ENCODE measurements at regions not wholly inside any gene's neighbourhood (a gene's known extent, or its start where the extent isn't known, plus 50 kb on each side); places are given as distances from the start of the nearest gene placed in this dataset.
A peak's percentile ranks its signal among the peaks of the same experiment; 100 is the strongest.

GRCh38 chr6:22907085-22907484 lies 337.7 kb downstream of the HDGFL1 start:
- DNase-seq (ENCODE audit: insufficient read length, low spot score) (no peak), FAIRE-seq (no peak)
- no peak for TF ChIP-seq POLR2A (IDR thresholded peaks at IDR 0.05; ENCODE audit: low read depth, low read length)

- no peak for DNase-seq (ENCODE audit: insufficient read length, low spot score)
- TF ChIP-seq POLR2A (IDR thresholded peaks at IDR 0.05; ENCODE audit: low read depth, low read length), result no peak
- FAIRE-seq, result no peak
Measured at GRCh38 chr6:22910370-22910769, 341.0 kb downstream of the HDGFL1 start.

GRCh38 chr6:22913612-22914011 lies 344.2 kb downstream of the HDGFL1 start:
- no peak for TF ChIP-seq POLR2A (IDR thresholded peaks at IDR 0.05; ENCODE audit: low read depth, low read length)
- FAIRE-seq, result no peak
- DNase-seq (ENCODE audit: insufficient read length, low spot score), result no peak

GRCh38 chr6:22917344-22917743 lies 348.0 kb downstream of the HDGFL1 start:
- DNase-seq (ENCODE audit: insufficient read length, low spot score), result no peak
- no peak for TF ChIP-seq POLR2A (IDR thresholded peaks at IDR 0.05; ENCODE audit: low read depth, low read length)
- no peak for FAIRE-seq

- FAIRE-seq (no peak), DNase-seq (ENCODE audit: insufficient read length, low spot score) (no peak)
- TF ChIP-seq POLR2A (IDR thresholded peaks at IDR 0.05; ENCODE audit: low read depth, low read length), result no peak
Measured at GRCh38 chr6:22921828-22922227, 352.5 kb downstream of the HDGFL1 start.

- no peak for DNase-seq (ENCODE audit: insufficient read length, low spot score)
- peak; percentile 6 for FAIRE-seq
- TF ChIP-seq POLR2A (IDR thresholded peaks at IDR 0.05; ENCODE audit: low read depth, low read length), result no peak
Measured at GRCh38 chr6:22925304-22925835, 356.0 kb downstream of the HDGFL1 start.

- FAIRE-seq, result no peak
Measured at GRCh38 chr6:22925920-22926789, 356.8 kb downstream of the HDGFL1 start.

GRCh38 chr6:22926790-22927354 lies 357.5 kb downstream of the HDGFL1 start:
- DNase-seq (ENCODE audit: insufficient read length, low spot score), result no peak
- TF ChIP-seq POLR2A (IDR thresholded peaks at IDR 0.05; ENCODE audit: low read depth, low read length), result no peak
- no peak for FAIRE-seq

More at GRCh38 chr6:22925920-22926789, 356.8 kb downstream of the HDGFL1 start:
- no peak for TF ChIP-seq POLR2A (IDR thresholded peaks at IDR 0.05; ENCODE audit: low read depth, low read length)
- DNase-seq (ENCODE audit: insufficient read length, low spot score), result no peak

GRCh38 chr6:22928775-22929174 lies 359.4 kb downstream of the HDGFL1 start:
- TF ChIP-seq POLR2A (IDR thresholded peaks at IDR 0.05; ENCODE audit: low read depth, low read length), result no peak
- DNase-seq (ENCODE audit: insufficient read length, low spot score), result no peak
- no peak for FAIRE-seq

- DNase-seq (ENCODE audit: insufficient read length, low spot score) (no peak), FAIRE-seq (no peak)
- no peak for TF ChIP-seq POLR2A (IDR thresholded peaks at IDR 0.05; ENCODE audit: low read depth, low read length)
Measured at GRCh38 chr6:22929311-22929985, 360.1 kb downstream of the HDGFL1 start.

GRCh38 chr6:22940581-22941290 lies 371.4 kb downstream of the HDGFL1 start:
- DNase-seq (ENCODE audit: insufficient read length, low spot score) (no peak), FAIRE-seq (no peak)
- TF ChIP-seq POLR2A (IDR thresholded peaks at IDR 0.05; ENCODE audit: low read depth, low read length), result no peak

- FAIRE-seq, result no peak
- DNase-seq (ENCODE audit: insufficient read length, low spot score), result no peak
- no peak for TF ChIP-seq POLR2A (IDR thresholded peaks at IDR 0.05; ENCODE audit: low read depth, low read length)
Measured at GRCh38 chr6:22942403-22942802, 373.0 kb downstream of the HDGFL1 start.

GRCh38 chr6:22943327-22943726 lies 374.0 kb downstream of the HDGFL1 start:
- FAIRE-seq, result no peak
- no peak for TF ChIP-seq POLR2A (IDR thresholded peaks at IDR 0.05; ENCODE audit: low read depth, low read length)
- DNase-seq (ENCODE audit: insufficient read length, low spot score), result no peak

- DNase-seq (ENCODE audit: insufficient read length, low spot score) (no peak), FAIRE-seq (no peak)
- no peak for TF ChIP-seq POLR2A (IDR thresholded peaks at IDR 0.05; ENCODE audit: low read depth, low read length)
Measured at GRCh38 chr6:22949967-22950366, 380.6 kb downstream of the HDGFL1 start.
